Tibial nerve (tissue), 4 donors: ENCODE measurements at regions not wholly inside any gene's neighbourhood (a gene's known extent, or its start where the extent isn't known, plus 50 kb on each side); places are given as distances from the start of the nearest gene placed in this dataset.

ENCODE experiments used
- EP300 ChIP-seq, 2 donors: sonication (generic); formaldehyde crosslinking; IDR thresholded peaks; one replicate each; pipeline ENCODE4 v1.6.1; 2017; ENCODE audit warnings: antibody characterized with exemption in 2 of 2, mild to moderate bottlenecking in 1 of 2
- TF ChIP-seq, protein P1 (sequence below), 5 experiments: fragments of 200-600 bp in 3 of 5; fragments of 450-650 bp in 2 of 5; sonication (generic) in 3 of 5; IDR thresholded peaks; one replicate each; pipeline ENCODE4 v1.5.1; 2016 to 2019; ENCODE audit warnings: antibody characterized with exemption in 5 of 5, mild to moderate bottlenecking in 3 of 5, moderate library complexity in 2 of 5

DNA sequence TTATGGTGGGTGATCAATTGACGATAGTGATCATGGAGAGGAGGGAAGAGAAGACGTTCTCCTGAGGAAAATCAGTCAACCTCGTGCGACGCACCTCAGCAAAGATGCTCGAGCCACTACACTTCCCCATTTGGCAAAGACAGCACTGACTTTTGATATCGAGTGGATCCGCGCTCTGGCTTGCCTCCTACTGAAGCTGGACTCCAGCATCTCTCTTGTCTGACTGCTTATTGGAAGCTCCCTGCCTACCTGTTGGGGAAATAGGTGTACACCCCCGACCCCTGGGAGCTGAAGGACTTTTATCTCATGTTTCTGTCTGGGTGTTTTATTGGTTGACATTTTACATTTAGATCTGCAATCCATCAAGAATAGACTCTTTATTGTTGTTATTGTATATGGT, 476.8 kb upstream of the B3GAT1 start:
- TF ChIP-seq, protein P1, sequence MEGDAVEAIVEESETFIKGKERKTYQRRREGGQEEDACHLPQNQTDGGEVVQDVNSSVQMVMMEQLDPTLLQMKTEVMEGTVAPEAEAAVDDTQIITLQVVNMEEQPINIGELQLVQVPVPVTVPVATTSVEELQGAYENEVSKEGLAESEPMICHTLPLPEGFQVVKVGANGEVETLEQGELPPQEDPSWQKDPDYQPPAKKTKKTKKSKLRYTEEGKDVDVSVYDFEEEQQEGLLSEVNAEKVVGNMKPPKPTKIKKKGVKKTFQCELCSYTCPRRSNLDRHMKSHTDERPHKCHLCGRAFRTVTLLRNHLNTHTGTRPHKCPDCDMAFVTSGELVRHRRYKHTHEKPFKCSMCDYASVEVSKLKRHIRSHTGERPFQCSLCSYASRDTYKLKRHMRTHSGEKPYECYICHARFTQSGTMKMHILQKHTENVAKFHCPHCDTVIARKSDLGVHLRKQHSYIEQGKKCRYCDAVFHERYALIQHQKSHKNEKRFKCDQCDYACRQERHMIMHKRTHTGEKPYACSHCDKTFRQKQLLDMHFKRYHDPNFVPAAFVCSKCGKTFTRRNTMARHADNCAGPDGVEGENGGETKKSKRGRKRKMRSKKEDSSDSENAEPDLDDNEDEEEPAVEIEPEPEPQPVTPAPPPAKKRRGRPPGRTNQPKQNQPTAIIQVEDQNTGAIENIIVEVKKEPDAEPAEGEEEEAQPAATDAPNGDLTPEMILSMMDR (IDR thresholded peaks at IDR 0.05) = no peak
- no peak for TF ChIP-seq EP300 (IDR thresholded peaks at IDR 0.05)
